ENCODE measurements at regions not wholly inside any gene's neighbourhood (a gene's known extent, or its start where the extent isn't known, plus 50 kb on each side); places are given as distances from the start of the nearest gene placed in this dataset.

DNA sequence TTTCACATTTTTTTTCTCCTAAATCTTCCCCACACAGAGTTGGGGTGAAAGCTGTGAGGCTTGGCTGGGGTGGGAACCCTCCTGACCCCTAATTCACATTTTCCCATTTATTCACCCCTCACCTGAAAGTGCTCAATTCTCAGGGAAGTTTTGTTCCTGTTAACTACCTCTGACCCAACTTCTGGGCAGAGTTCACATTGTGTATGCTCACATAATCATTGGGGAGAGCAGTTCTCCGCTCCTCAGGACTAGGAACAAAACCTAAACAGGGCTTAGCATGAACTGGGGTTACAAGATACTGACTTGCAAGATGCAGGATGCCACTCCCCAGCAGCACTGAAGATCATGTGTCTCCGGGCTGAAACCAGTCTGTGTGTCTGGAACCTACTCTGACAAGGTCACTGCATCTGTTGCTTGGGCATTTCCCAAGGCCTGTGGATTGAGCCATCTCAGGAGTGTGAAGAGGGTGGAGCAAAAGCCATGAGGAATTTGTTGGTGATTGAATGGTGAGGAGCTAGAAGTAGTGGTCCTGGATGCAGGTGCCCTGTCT lies 258.1 kb upstream of the IGFBP3 start:
- TF ChIP-seq, protein P1, sequence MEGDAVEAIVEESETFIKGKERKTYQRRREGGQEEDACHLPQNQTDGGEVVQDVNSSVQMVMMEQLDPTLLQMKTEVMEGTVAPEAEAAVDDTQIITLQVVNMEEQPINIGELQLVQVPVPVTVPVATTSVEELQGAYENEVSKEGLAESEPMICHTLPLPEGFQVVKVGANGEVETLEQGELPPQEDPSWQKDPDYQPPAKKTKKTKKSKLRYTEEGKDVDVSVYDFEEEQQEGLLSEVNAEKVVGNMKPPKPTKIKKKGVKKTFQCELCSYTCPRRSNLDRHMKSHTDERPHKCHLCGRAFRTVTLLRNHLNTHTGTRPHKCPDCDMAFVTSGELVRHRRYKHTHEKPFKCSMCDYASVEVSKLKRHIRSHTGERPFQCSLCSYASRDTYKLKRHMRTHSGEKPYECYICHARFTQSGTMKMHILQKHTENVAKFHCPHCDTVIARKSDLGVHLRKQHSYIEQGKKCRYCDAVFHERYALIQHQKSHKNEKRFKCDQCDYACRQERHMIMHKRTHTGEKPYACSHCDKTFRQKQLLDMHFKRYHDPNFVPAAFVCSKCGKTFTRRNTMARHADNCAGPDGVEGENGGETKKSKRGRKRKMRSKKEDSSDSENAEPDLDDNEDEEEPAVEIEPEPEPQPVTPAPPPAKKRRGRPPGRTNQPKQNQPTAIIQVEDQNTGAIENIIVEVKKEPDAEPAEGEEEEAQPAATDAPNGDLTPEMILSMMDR (IDR thresholded peaks at IDR 0.05): no peak
- no peak for DNase-seq
- no peaks in the 10 kb centered on the region for H3K36me3 Mint-ChIP-seq
- H3K4me1 ChIP-seq (ENCODE audit: control insufficient read depth, insufficient read depth, low read length): no peaks in the 10 kb centered on the region
- no peaks in the 10 kb centered on the region for H3K27me3 Mint-ChIP-seq (ENCODE audit: low read depth in 2 of 2)
- intact Hi-C loops (cut with micrococcal nuclease): no loop called here
- no peak overlapping the region for H3K4me3 Mint-ChIP-seq
- no peaks in the 10 kb centered on the region for H3K9me3 ChIP-seq (ENCODE audit: control insufficient read depth, insufficient read depth, low read length)
- no peak for ATAC-seq
- H3K27ac Mint-ChIP-seq: no peak overlapping the region
- H3K27me3 ChIP-seq (ENCODE audit: control insufficient read depth, insufficient read depth, low read length): no peaks in the 10 kb centered on the region
- peaks cover 0 to 8% of the 10 kb centered on the region in 2 donors for H3K9me3 Mint-ChIP-seq
- H3K4me3 ChIP-seq (ENCODE audit: low read length): no peak overlapping the region
- 82% methylated on average over 2 of the region's 2 CpGs for WGBS (ENCODE audit: insufficient coverage)
- H3K27ac ChIP-seq (ENCODE audit: low read length): no peak overlapping the region
- H3K36me3 ChIP-seq (ENCODE audit: control insufficient read depth, insufficient read depth, low read length): no peaks in the 10 kb centered on the region
- no peaks in the 10 kb centered on the region for H3K4me1 Mint-ChIP-seq

DNA sequence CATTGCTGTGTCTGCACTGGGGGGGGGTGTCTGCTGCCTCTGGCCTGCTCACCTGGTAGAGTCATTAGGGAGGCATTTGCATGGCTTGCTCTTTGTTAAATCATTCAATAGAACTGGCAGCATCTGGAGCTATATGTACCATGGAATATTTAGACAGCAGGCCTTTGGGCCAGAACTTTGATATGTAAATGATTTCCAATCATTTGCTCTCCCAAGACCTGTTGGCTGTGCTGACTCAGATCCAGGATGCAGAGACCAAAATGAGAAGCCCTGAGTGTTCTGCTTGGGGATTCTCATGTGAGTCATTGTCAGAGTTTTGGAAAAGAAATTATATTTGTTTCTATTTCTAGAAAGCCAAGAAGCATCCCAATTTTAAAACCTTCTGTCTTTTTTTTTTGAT lies 257.6 kb upstream of the IGFBP3 start:
- intact Hi-C loops (cut with micrococcal nuclease): no loop called here
- H3K36me3 ChIP-seq (ENCODE audit: control insufficient read depth, insufficient read depth, low read length): no peaks in the 10 kb centered on the region
- H3K4me1 Mint-ChIP-seq: no peaks in the 10 kb centered on the region
- H3K27ac Mint-ChIP-seq: no peak overlapping the region
- H3K4me3 Mint-ChIP-seq: no peak overlapping the region
- H3K27me3 Mint-ChIP-seq (ENCODE audit: low read depth in 2 of 2): no peaks in the 10 kb centered on the region
- TF ChIP-seq, protein P1 (IDR thresholded peaks at IDR 0.05): no peak
- no peaks in the 10 kb centered on the region for H3K4me1 ChIP-seq (ENCODE audit: control insufficient read depth, insufficient read depth, low read length)
- H3K9me3 Mint-ChIP-seq: peaks cover 0 to 8% of the 10 kb centered on the region in 2 donors
- no peak overlapping the region for H3K27ac ChIP-seq (ENCODE audit: low read length)
- no peak for ATAC-seq
- no peaks in the 10 kb centered on the region for H3K27me3 ChIP-seq (ENCODE audit: control insufficient read depth, insufficient read depth, low read length)
- no peaks in the 10 kb centered on the region for H3K9me3 ChIP-seq (ENCODE audit: control insufficient read depth, insufficient read depth, low read length)
- no peak for DNase-seq
- H3K36me3 Mint-ChIP-seq: no peaks in the 10 kb centered on the region
- no peak overlapping the region for H3K4me3 ChIP-seq (ENCODE audit: low read length)

DNA sequence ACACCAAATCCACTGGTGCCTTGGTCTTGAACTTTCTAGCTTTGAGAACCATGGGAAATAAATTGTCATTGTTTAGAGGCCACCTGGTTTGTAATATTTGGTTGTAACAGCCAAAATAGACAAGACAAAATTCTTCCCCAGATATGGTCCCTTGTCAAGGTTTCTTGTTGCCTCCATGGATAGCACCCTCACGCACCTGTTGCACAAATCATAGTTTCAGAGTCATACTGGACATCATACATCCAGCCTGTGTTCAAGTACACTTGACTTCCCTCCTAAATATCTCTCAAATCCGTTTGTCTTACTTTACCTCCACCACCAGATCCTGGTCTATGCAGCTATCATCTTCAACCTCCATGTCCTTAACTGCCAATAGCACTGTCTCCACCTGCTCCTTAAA lies 256.7 kb upstream of the IGFBP3 start:
- intact Hi-C loops (cut with micrococcal nuclease): no loop called here
- no peaks in the 10 kb centered on the region for H3K36me3 Mint-ChIP-seq
- Histone ChIP-seq H3K4me3 (ENCODE audit: low read length) (no peak overlapping the region), H3K27me3 (ENCODE audit: control insufficient read depth, insufficient read depth, low read length) (no peaks in the 10 kb centered on the region), H3K27ac (ENCODE audit: low read length) (no peak overlapping the region), H3K9me3 (ENCODE audit: control insufficient read depth, insufficient read depth, low read length) (no peaks in the 10 kb centered on the region), H3K4me1 (ENCODE audit: control insufficient read depth, insufficient read depth, low read length) (no peaks in the 10 kb centered on the region), H3K36me3 (ENCODE audit: control insufficient read depth, insufficient read depth, low read length) (no peaks in the 10 kb centered on the region)
- DNase-seq (no peak), ATAC-seq (no peak)
- H3K4me3 Mint-ChIP-seq: no peak overlapping the region
- 74% methylated on average over 2 of the region's 2 CpGs for WGBS (ENCODE audit: insufficient coverage)
- H3K27me3 Mint-ChIP-seq (ENCODE audit: low read depth in 2 of 2): no peaks in the 10 kb centered on the region
- H3K9me3 Mint-ChIP-seq: peaks cover 0 to 9% of the 10 kb centered on the region in 2 donors
- no peak overlapping the region for H3K27ac Mint-ChIP-seq
- H3K4me1 Mint-ChIP-seq: no peaks in the 10 kb centered on the region
- TF ChIP-seq, protein P1 (IDR thresholded peaks at IDR 0.05): no peak

DNA sequence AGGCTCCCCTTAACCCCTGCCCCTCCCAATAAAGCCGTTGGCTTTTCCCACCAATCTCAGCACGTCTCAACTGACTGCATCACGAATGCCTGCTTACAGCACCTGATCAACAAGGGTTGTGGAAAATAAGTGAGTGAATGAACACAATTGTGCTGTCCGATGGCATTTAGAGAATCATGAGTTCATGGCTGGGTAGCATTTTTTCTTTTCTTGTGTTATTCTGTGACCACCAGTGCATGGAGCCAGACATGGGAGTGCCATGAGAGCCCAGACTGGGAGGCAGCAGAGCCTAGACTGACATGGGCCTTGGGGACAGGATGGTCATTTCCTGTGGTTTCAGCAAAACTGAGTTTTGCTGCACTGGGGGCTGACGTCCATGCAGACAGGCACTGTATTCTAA lies 254.1 kb upstream of the IGFBP3 start:
- Histone ChIP-seq H3K4me3 (ENCODE audit: low read length) (no peak overlapping the region), H3K4me1 (ENCODE audit: control insufficient read depth, insufficient read depth, low read length) (no peaks in the 10 kb centered on the region), H3K9me3 (ENCODE audit: control insufficient read depth, insufficient read depth, low read length) (no peaks in the 10 kb centered on the region), H3K27me3 (ENCODE audit: control insufficient read depth, insufficient read depth, low read length) (no peaks in the 10 kb centered on the region), H3K27ac (ENCODE audit: low read length) (no peak overlapping the region), H3K36me3 (ENCODE audit: control insufficient read depth, insufficient read depth, low read length) (no peaks in the 10 kb centered on the region)
- Mint-ChIP-seq H3K27ac (no peak overlapping the region), H3K27me3 (ENCODE audit: low read depth in 2 of 2) (no peaks in the 10 kb centered on the region), H3K9me3 (peaks cover 0 to 11% of the 10 kb centered on the region in 2 donors), H3K4me3 (no peak overlapping the region), H3K36me3 (no peaks in the 10 kb centered on the region), H3K4me1 (no peaks in the 10 kb centered on the region)
- intact Hi-C loops (cut with micrococcal nuclease): no loop called here
- WGBS (ENCODE audit: insufficient coverage): 66% methylated on average over 5 of the region's 5 CpGs
- no peak for ATAC-seq
- DNase-seq: no peak
- TF ChIP-seq, protein P1 (IDR thresholded peaks at IDR 0.05): no peak

Measured in natural killer cell (primary cell).